GM21515 (cell line): ENCODE measurements at regions not wholly inside any gene's neighbourhood (a gene's known extent, or its start where the extent isn't known, plus 50 kb on each side); places are given as distances from the start of the nearest gene placed in this dataset.

Source experiments
- ATAC-seq: cut with Tn5 transposase; IDR thresholded peaks from one replicate; pipeline ENCODE4 v1.9.1; 2021; ENCODE audit not compliant: unreplicated experiment

DNA sequence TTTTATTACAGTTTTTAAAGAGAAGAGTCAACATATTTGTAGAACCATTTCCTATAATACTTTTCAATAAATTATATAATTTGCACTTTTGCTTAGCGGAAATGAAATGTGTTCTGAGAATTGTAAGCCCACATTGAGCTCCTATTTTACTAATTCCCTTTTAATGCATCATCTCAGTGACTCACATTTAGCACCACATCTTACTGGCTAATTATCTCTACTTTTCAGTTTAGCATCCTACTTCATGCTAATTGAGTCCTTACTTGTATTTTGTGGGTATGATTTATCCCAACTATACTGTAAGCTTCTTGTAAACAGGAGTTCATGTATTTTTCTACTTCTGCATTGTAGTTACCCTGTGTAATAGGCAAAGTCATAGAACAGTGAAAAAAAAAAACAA is 67.5 kb downstream of the TMX1 start:
- ATAC-seq = no peak

GRCh38 chr14:51308866-51309265 is 68.8 kb downstream of the TMX1 start:
- no peak for ATAC-seq

- no peak for ATAC-seq
These were observed 70.5 kb downstream of the TMX1 start for GRCh38 chr14:51310505-51310944.

- no peak for ATAC-seq
These were observed 74.4 kb downstream of the TMX1 start for GRCh38 chr14:51314321-51315015.

GRCh38 chr14:51317373-51317772 is 77.3 kb downstream of the TMX1 start:
- ATAC-seq = no peak

DNA sequence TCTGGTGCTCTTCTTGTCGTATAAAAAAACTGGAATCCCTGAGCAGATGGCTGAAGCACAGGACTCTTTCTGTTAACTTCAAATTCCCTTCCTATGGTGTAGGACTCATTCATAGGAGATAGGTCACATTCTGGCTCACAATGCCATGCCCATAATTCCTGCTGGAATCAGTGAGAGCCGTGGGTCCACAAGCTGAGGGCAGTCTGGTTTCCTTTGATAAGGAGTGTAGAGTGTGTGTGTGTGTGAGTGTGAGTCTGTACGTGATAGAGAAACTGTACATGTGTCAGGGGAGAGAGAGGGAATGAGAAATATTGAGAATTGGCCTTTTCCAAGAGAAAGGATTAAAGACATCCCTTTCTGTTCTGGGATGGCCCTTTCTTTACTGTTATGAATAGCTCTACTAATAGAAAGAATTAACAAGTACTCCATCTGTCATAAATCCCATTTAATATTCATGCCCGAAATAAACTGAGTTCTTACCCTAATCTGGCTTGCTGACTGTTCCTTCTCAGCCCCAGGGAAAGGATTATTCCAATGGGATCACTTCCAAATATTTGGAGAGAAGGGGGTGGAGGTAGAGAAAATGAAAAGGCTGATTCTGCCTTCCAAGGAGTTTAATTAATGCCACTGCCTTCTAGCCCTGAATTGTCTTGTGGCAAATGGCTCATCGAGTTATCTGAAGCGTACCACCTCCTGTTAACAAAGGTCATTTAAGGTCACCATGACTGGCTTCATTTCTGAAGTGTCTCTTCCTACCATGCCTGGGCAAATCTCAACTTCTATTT is 79.0 kb downstream of the TMX1 start:
- no peak for ATAC-seq

DNA sequence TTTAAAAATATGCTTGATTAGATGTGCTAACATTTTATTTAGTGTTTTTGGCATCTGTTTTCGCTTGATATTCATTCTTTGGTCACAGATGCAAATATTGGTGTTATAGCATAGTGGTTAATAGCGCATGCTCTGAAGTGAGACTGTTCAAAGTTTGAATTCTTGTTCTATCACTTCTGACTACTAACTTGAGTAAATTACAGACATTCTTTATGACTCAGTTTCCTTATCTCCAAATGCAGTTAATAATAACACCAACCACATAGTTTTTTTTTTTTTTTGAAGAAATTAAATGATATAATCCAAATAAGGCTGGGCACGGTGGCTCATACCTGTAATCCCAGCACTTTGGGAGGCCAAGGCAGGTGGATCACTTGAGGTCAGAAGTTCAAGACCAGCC is 81.0 kb downstream of the TMX1 start:
- no peak for ATAC-seq

- no peak for ATAC-seq
These were observed 83.4 kb downstream of the TMX1 start for GRCh38 chr14:51323492-51323891.

DNA sequence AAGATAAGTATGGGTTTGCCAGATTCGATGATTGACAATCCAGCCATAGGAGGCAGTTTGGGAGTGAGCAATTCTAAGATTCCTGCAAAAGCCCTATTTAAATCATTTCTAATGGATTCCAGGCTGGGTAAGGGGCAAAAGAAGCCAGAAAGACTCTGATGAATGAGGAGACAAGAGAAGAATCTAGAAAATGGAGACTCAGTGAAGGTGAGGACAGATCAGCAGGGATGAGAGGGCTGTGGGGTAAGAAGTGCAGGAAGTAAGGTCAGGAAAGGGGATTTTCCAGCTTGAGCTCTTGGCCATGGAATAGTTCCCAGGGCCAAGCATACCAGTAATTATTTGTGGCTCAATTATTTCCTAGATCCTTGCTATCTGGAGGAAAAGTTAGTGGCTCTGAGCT is 87.3 kb downstream of the TMX1 start:
- no peak for ATAC-seq

DNA sequence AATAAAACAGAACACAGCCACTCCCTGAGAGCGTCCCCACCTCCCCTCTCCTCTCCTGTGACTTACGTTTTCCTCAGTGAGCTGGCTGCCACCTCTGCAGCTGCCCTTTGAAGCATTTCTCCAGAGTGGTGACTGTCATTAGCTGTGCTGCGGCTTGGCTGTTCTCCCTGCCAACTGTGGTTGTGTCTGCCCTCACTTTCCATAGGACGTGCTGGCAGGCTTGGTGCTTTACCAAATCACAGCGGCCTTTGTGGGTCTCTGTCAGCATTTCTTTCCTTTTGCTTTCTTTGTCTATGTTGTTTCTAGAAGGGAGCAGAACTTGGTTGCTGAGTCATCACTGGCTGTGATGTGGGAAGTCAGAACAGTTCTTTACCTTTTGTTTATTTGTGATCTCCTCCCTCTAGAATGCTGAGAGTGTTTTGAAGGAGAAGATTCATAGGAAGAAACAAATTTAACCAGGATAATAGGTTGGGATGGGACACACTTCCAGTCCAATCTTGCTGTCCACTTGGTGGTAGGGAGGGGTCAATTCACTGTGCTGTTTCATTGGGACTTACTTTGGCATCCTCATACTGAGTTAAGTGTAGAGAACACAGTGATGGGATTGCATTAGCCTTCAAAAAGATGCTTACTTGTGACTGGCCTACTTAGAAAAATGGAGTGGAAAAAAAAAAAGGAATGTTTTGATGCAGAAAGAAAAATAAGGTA is 88.2 kb downstream of the TMX1 start:
- no peak for ATAC-seq

- no peak for ATAC-seq
These were observed 88.8 kb downstream of the TMX1 start for GRCh38 chr14:51328772-51329353.

DNA sequence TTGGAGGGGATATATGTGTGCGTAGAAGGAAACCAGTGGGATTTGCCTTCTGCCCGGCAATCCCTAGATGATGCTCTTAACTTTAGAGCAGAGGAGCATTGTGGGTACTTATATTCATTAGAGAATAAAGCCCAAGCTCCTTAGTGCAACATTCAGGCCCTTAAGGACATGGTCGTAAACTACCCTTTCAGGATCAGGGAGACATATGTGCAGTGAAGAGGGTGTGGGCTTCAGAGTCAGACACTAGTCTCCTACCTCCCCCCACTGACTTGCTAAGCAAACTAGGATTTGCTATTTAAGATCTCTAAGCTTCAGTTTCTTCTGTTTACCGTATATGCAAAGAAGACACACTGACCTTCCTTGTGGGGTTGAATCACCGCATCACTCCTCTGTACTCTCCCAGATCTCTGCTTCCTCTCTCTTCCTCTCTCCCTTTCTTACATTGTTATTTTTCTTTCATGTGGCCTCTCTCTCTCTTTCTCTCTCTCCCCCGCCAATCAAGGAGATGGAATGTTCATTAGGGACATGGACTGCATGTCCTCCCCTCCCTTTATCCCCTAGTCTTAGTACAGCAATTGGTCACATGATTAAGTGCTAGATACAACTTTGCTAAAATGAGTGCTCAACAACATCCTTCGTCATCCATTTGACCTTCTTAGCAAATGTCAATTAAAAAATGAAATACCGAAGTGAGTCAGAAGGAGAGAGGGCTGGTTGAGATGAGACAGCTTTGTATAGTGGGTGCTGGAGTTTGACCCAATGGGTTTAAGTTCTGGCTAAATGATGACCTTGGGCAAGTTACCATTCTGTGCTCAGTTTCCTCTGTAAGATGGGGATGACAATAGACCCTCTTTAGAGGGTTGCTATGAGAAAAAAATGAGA is 91.7 kb downstream of the TMX1 start:
- ATAC-seq = no peak

DNA sequence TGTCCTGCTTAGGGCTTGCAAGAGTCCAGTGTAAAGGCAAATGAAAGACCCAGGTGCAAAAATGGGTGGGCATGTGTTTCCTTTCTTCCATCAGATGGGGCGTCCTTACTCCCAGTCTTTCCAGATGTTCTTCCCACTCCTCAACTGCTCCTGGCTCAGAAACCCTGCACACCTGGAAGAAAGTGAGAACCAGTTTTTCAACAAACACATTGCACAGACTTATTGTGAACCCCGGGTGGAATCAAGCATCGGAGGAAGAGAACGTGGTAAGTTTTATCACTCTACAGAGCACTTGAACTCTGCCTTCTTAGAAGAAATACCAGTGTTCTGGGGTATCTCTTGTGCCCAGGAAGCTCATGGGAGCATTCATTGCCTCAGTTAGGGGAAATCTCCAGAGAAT is 93.3 kb downstream of the TMX1 start:
- no peak for ATAC-seq

GRCh38 chr14:51333901-51334521 is 94.0 kb downstream of the TMX1 start:
- no peak for ATAC-seq

GRCh38 chr14:51334566-51334965 is 94.5 kb downstream of the TMX1 start:
- no peak for ATAC-seq

DNA sequence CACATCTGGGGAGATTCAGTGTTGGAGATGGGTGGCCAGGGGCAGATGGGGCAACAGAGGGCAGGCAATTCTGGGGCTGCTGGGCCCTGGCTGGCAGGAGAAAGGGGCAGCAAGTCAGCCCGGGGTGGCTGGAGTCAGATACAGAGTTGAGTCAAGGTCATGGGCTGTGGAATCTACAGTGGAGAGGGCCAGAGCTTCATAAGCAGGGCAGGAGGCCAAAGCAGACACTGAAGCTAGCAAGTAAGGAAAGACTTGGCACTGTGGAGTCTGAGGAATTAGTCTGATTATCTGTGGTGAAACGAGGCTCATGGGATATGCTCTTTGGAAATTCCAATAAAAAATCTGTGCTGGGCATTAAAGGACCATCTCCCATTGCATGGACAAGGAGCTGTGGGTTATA is 95.5 kb downstream of the TMX1 start:
- no peak for ATAC-seq

DNA sequence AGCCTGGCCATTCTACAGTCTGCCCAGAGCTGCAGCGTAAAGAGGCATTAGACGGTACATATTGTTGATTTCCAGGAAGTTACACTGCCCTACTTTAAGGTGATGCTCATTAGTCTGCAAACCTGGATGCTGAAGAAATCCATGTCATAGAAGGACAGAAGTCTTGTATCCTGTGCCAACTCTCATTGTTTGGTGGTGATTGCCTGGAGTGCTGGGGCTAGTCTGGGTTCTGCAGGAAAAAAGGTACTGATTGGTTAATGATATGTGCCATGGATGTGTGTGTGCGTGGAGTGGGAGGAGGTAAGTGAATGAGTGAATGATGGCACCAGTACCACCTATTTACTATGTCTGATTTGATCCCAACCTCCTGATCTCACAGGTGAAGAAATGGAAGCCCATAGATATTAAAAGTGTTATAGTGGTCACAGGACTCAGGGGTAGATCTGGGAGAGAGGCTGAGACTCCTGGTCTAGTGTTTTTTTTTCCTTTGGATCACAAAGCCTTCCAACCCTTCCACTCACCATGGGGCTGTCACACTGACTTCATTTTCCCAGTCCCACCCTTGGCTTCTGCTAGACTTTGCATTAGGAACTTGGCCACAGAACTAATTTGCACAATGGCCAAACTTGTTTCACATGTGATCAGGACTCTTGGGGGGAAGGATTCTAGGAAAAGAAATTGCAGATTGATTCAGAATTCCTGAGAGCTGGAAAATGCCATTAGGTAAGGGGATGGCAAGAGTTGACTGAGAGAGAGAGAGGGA is 96.1 kb downstream of the TMX1 start:
- no peak for ATAC-seq

DNA sequence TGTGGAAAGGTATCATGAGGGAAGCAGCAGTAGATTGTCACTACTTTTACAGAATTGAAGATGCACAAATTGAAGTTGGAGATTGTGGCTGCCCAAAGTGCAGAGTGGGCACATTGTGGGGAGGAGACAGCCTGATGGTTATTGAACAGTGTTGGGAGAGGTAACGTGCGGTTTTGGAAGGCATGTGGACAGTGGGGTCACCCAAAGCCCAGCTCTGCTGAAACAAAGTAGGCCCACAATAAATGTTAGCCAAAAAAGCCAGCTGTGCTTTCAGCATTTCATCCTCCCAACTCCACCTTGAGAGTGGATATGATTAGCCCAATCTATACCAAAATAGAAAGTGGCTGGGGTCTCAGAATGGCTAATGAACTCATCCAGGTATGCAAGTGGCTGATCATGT is 96.7 kb downstream of the TMX1 start:
- ATAC-seq = no peak

GRCh38 chr14:51337520-51337919 is 97.5 kb downstream of the TMX1 start:
- no peak for ATAC-seq
